ENCODE measurements at regions not wholly inside any gene's neighbourhood (a gene's known extent, or its start where the extent isn't known, plus 50 kb on each side); places are given as distances from the start of the nearest gene placed in this dataset.
"Not testable (repeated sequence)": the region's sequence is repeated elsewhere in the genome, so short reads cannot be mapped to it uniquely, and the experiment has no call there.

DNA sequence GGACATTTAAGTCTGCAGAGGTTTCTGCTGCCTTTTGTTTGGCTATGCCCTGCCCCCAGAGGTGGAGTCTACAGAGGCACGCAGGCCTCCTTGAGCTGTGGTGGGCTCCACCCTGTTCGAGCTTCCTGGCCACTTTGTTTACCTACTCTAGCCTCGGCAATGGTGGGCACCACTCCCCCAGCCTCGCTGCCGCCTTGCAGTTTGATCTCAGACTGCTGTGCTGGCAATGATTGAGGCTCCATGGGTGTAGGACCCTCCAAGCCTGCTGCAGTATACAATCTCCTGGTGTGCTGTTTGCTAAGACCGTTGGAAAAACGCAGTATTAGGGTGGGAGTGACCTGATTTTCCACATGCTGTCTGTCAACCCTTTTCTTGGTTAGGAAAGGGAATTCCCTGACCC, 360.1 kb upstream of the CHORDC1 start:
- H2AFZ ChIP-seq (replicated peaks; ENCODE audit: low read length, poor library complexity); H4K20me1 ChIP-seq (ENCODE audit: insufficient read depth, low read length); H3K4me2 ChIP-seq (ENCODE audit: low read depth, low read length); H3K79me1 ChIP-seq (ENCODE audit: low read depth in 1 of 2, low read length in 2 of 2); H2AK5ac ChIP-seq (ENCODE audit: low read depth, low read length); H3K9me3 ChIP-seq (ENCODE audit: control insufficient read depth, insufficient read depth, low read length); H2BK5ac ChIP-seq (ENCODE audit: low read depth, low read length, poor library complexity, severe bottlenecking); H2BK15ac ChIP-seq (ENCODE audit: low read depth, low read length); H3K14ac ChIP-seq (replicated peaks; ENCODE audit: low read depth, low read length); H4K8ac ChIP-seq (ENCODE audit: low read depth in 2 of 2, low read length in 2 of 2); H2AK9ac ChIP-seq (replicated peaks; ENCODE audit: low read depth, low read length, poor library complexity); H3K9me1 ChIP-seq (ENCODE audit: insufficient read depth, low read length); in situ Hi-C loops (cut with MboI; ENCODE audit: low sequenced_read_pairs); ATAC-seq (ENCODE audit: low read depth); H3K4me3 ChIP-seq (ENCODE audit: insufficient read depth, low read depth, low read length); H3K4ac ChIP-seq (ENCODE audit: low read depth, low read length); dilution Hi-C loops (cut with HindIII; ENCODE audit: low sequenced_read_pairs, unreplicated experiment); H3K18ac ChIP-seq (ENCODE audit: low read depth, low read length); H4K5ac ChIP-seq (ENCODE audit: low read depth, low read length); H3K36me3 ChIP-seq (ENCODE audit: control insufficient read depth, insufficient read depth, low read length); H2BK20ac ChIP-seq (ENCODE audit: low read depth, low read length); H2BK120ac ChIP-seq (ENCODE audit: low read depth, low read length); H3K56ac ChIP-seq (ENCODE audit: extremely low read depth, insufficient read depth, low read length); H3K23ac ChIP-seq (ENCODE audit: low read depth, low read length); CTCF ChIA-PET; intact Hi-C loops (cut with micrococcal nuclease); H3K27me3 ChIP-seq (ENCODE audit: control insufficient read depth, insufficient read depth, low read length); H3K4me1 ChIP-seq (ENCODE audit: control insufficient read depth, insufficient read depth, low read length); POLR2A ChIA-PET (ENCODE audit: unreplicated experiment); H4K91ac ChIP-seq (ENCODE audit: insufficient read depth, low read depth, low read length); H3K9ac ChIP-seq (ENCODE audit: low read depth, low read length); DNase-seq; H3K27ac ChIP-seq (ENCODE audit: insufficient read depth, low read length); BruUV-seq (replicated peaks): not testable (repeated sequence)
- WGBS, 2 experiments (ENCODE audit: extremely low coverage in 2 of 2, insufficient read length in 1 of 2), result no CpG with 5 or more reads among the region's 7 CpGs

Data from IMR-90 (cell line).